HG03045 (cell line): ENCODE measurements at regions not wholly inside any gene's neighbourhood (a gene's known extent, or its start where the extent isn't known, plus 50 kb on each side); places are given as distances from the start of the nearest gene placed in this dataset.

Source experiments
- ATAC-seq: cut with Tn5 transposase; IDR thresholded peaks from one replicate; pipeline ENCODE4 v1.9.1; 2021; ENCODE audit warnings: mild to moderate bottlenecking, moderate library complexity; ENCODE audit not compliant: unreplicated experiment

- ATAC-seq, result no peak
Measured at GRCh38 chr6:5946701-5947100, 60.0 kb downstream of the NRN1 start.

- ATAC-seq, result no peak
Measured at GRCh38 chr6:5946181-5946580, 60.5 kb downstream of the NRN1 start.

- ATAC-seq, result no peak
Measured at GRCh38 chr6:5943591-5943990, 63.1 kb downstream of the NRN1 start.

GRCh38 chr6:5942591-5942990 lies 64.1 kb downstream of the NRN1 start:
- ATAC-seq, result no peak

- no peak for ATAC-seq
Measured at GRCh38 chr6:5941188-5941587, 65.5 kb downstream of the NRN1 start.

- no peak for ATAC-seq
Measured at GRCh38 chr6:5938934-5939333, 67.8 kb downstream of the NRN1 start.

GRCh38 chr6:5937936-5938706 lies 68.6 kb downstream of the NRN1 start:
- no peak for ATAC-seq

GRCh38 chr6:5937169-5937909 lies 69.4 kb downstream of the NRN1 start:
- no peak for ATAC-seq

- ATAC-seq, result no peak
Measured at GRCh38 chr6:5936631-5937030, 70.1 kb downstream of the NRN1 start.

GRCh38 chr6:5936140-5936539 lies 70.6 kb downstream of the NRN1 start:
- ATAC-seq, result no peak

GRCh38 chr6:5930968-5931367 lies 75.8 kb downstream of the NRN1 start:
- no peak for ATAC-seq

GRCh38 chr6:5930143-5930770 lies 76.5 kb downstream of the NRN1 start:
- ATAC-seq, result no peak

- ATAC-seq, result no peak
Measured at GRCh38 chr6:5923840-5924239, 82.9 kb downstream of the NRN1 start.

- ATAC-seq, result no peak
Measured at GRCh38 chr6:5922230-5922629, 84.5 kb downstream of the NRN1 start.

GRCh38 chr6:5909721-5910120 lies 97.0 kb downstream of the NRN1 start:
- ATAC-seq, result no peak

- no peak for ATAC-seq
Measured at GRCh38 chr6:5906842-5907241, 99.9 kb downstream of the NRN1 start.

GRCh38 chr6:5906340-5906670 lies 100.4 kb downstream of the NRN1 start:
- ATAC-seq, result no peak

GRCh38 chr6:5905431-5906339 lies 101.0 kb downstream of the NRN1 start:
- ATAC-seq, result no peak

- ATAC-seq, result no peak
Measured at GRCh38 chr6:5904532-5904931, 102.2 kb downstream of the NRN1 start.

GRCh38 chr6:5899216-5900045 lies 107.3 kb downstream of the NRN1 start:
- no peak for ATAC-seq
